ENCODE measurements at regions not wholly inside any gene's neighbourhood (a gene's known extent, or its start where the extent isn't known, plus 50 kb on each side); places are given as distances from the start of the nearest gene placed in this dataset.

- no peaks in the 10 kb centered on the region for H3K36me3 Mint-ChIP-seq (ENCODE audit: low read depth)
- H3K27ac Mint-ChIP-seq = no peak overlapping the region
- ATAC-seq = no peak
- no peak overlapping the region for H3K4me3 Mint-ChIP-seq
- POLR2A ChIA-PET = no interaction called here
- no peaks in the 10 kb centered on the region for H3K9me3 Mint-ChIP-seq (ENCODE audit: insufficient read depth)
- CTCF ChIA-PET = no interaction called here
- no peak for DNase-seq
- no peaks in the 10 kb centered on the region for H3K4me1 Mint-ChIP-seq (ENCODE audit: low read depth)
- H3K27me3 Mint-ChIP-seq (ENCODE audit: low read depth) = peaks cover 15% of the 10 kb centered on the region
Observed at GRCh38 chr9:99305124-99305523, 83.0 kb downstream of the SEC61B start.

- Mint-ChIP-seq H3K27me3 (ENCODE audit: low read depth) (peaks cover 12% of the 10 kb centered on the region), H3K9me3 (ENCODE audit: insufficient read depth) (no peaks in the 10 kb centered on the region), H3K4me1 (ENCODE audit: low read depth) (no peaks in the 10 kb centered on the region), H3K4me3 (no peak overlapping the region), H3K36me3 (ENCODE audit: low read depth) (no peaks in the 10 kb centered on the region), H3K27ac (no peak overlapping the region)
- CTCF ChIA-PET = interaction anchor here (0.9 kb wide), 1 partner anchor 10 kb away, joined by 3 read pairs; no protein-coding TSS in a partner anchor
- DNase-seq = no peak
- POLR2A ChIA-PET = no interaction called here
- no peak for ATAC-seq
Observed at GRCh38 chr9:99305820-99306811, 84.0 kb downstream of the SEC61B start.

- peaks cover 12% of the 10 kb centered on the region for H3K27me3 Mint-ChIP-seq (ENCODE audit: low read depth)
- no peaks in the 10 kb centered on the region for H3K4me1 Mint-ChIP-seq (ENCODE audit: low read depth)
Observed at GRCh38 chr9:99307851-99308250, 85.8 kb downstream of the SEC61B start.

GRCh38 chr9:99309141-99309939 lies 87.3 kb downstream of the SEC61B start:
- H3K27ac Mint-ChIP-seq = no peak overlapping the region
- ChIA-PET POLR2A (no interaction called here), CTCF (no interaction called here)
- H3K9me3 Mint-ChIP-seq (ENCODE audit: insufficient read depth) = no peaks in the 10 kb centered on the region
- H3K4me1 Mint-ChIP-seq (ENCODE audit: low read depth) = no peaks in the 10 kb centered on the region
- DNase-seq (no peak), ATAC-seq (no peak)
- no peaks in the 10 kb centered on the region for H3K36me3 Mint-ChIP-seq (ENCODE audit: low read depth)
- no peak overlapping the region for H3K4me3 Mint-ChIP-seq
- peaks cover 7% of the 10 kb centered on the region for H3K27me3 Mint-ChIP-seq (ENCODE audit: low read depth)

More at GRCh38 chr9:99307851-99308250, 85.8 kb downstream of the SEC61B start:
- DNase-seq = no peak
- Mint-ChIP-seq H3K4me3 (no peak overlapping the region), H3K27ac (no peak overlapping the region), H3K9me3 (ENCODE audit: insufficient read depth) (no peaks in the 10 kb centered on the region), H3K36me3 (ENCODE audit: low read depth) (no peaks in the 10 kb centered on the region)
- CTCF ChIA-PET = no interaction called here
- POLR2A ChIA-PET = no interaction called here
- ATAC-seq = no peak

DNA sequence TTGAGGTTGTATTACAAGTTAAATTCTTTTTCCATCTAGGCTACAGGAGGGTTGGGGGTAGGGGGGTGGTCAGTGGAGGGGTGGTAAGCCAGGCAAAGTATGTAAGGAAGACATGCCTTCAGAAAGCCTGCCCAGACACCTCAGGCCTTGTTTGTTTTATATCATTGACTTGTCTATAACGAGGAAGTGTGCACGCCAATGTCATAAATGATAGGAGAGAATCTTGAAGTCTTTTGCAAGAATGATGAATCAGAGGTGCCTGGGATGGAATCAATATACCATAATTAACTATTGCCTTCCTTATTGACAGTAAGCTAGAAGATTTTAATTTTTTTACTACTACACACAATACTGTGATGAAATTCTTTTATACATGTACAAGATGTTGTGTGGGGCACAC lies 90.7 kb downstream of the SEC61B start:
- no peak overlapping the region for H3K27ac Mint-ChIP-seq
- H3K36me3 Mint-ChIP-seq (ENCODE audit: low read depth) = no peaks in the 10 kb centered on the region
- H3K27me3 Mint-ChIP-seq (ENCODE audit: low read depth) = peaks cover 17% of the 10 kb centered on the region
- no peaks in the 10 kb centered on the region for H3K9me3 Mint-ChIP-seq (ENCODE audit: insufficient read depth)
- no peak overlapping the region for H3K4me3 Mint-ChIP-seq
- ATAC-seq = no peak
- CTCF ChIA-PET = no interaction called here
- no peaks in the 10 kb centered on the region for H3K4me1 Mint-ChIP-seq (ENCODE audit: low read depth)
- no peak for DNase-seq
- POLR2A ChIA-PET = no interaction called here

DNA sequence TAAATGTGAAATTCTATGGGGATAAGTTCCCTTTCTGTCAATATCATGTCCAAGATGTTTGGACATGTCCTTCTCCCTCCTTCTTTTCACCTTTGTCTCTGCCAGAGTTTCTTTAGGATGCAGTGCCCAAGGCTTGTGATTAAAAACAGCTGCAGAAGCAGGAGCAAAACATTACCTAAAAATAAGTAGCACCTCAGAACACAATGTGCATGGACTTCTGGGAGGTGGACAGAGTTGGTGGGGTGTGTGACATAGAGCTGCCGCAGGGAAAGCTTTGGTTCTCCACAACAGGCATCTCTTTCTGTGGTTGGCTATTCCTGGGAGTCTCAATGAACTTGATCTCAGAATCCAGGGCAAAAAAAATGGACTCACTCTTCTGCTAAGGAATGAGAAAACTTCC lies 97.0 kb downstream of the SEC61B start:
- ChIA-PET POLR2A (no interaction called here), CTCF (no interaction called here)
- Mint-ChIP-seq H3K27ac (no peak overlapping the region), H3K4me1 (ENCODE audit: low read depth) (no peaks in the 10 kb centered on the region), H3K36me3 (ENCODE audit: low read depth) (no peaks in the 10 kb centered on the region), H3K9me3 (ENCODE audit: insufficient read depth) (no peaks in the 10 kb centered on the region), H3K4me3 (no peak overlapping the region), H3K27me3 (ENCODE audit: low read depth) (peaks cover 25% of the 10 kb centered on the region)
- ATAC-seq = no peak
- DNase-seq = no peak

DNA sequence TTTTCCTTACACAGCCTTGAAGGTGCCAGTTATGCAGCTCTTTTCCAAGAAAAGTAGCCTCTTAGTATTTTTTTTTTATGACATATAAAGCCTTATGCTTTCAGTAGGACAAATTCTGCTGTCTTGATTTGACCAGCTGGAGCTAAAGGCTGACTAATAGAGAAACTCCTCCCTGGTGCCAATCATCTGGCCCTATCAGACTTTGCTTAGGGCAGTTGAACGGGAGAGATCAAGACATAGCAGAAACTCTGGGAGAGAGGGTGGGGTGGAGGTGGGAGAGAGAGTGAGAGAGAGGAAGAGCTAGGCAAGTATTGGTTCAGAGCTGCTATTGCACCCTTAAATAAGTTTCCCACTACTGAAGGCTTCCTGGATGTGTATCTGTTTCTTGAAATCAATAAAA lies 100.2 kb downstream of the SEC61B start:
- CTCF ChIA-PET = no interaction called here
- DNase-seq (no peak), ATAC-seq (no peak)
- no peak overlapping the region for H3K27ac Mint-ChIP-seq
- H3K27me3 Mint-ChIP-seq (ENCODE audit: low read depth) = peaks cover 23% of the 10 kb centered on the region
- H3K4me3 Mint-ChIP-seq = no peak overlapping the region
- POLR2A ChIA-PET = no interaction called here
- H3K36me3 Mint-ChIP-seq (ENCODE audit: low read depth) = no peaks in the 10 kb centered on the region
- no peaks in the 10 kb centered on the region for H3K4me1 Mint-ChIP-seq (ENCODE audit: low read depth)
- no peaks in the 10 kb centered on the region for H3K9me3 Mint-ChIP-seq (ENCODE audit: insufficient read depth)

DNA sequence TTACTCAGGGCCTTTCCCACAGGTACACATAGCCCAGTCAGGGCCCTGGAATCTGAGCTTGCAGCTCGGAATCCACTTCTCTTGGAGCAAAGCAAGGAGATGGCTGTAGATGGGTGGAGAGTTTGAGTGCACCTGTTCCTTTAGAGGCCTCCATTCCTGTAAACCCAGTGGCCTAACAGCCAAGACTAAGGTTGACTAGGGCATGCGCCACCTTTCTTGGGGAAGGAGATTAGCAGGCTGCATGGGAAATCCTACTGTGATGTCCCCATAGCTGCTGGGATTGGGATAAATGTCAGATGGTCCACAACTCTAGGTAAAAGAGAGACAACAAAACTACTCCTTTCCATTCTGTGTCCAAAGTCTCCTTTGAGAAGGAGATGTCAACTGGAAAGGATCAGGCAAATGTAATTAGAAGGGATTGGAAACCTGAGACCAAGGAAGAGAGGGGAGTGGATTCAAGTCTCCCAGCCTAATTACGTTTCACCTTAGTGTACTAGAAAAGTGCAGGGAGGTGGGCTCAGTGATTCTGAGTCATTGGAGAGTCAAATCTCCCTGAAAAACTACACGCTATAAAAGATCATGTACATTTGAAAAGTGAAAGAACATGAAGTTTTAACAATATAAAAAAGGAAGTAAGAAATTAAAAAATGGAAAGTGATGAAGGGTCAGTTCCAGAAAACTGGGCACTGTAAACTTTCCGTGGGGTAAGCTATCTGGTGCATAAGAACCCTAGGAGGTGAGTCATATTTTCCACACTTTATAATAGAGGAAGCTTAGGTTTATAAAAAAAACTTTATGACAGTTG lies 104.2 kb downstream of the SEC61B start:
- H3K9me3 Mint-ChIP-seq (ENCODE audit: insufficient read depth) = no peaks in the 10 kb centered on the region
- H3K27ac Mint-ChIP-seq = no peak overlapping the region
- no peaks in the 10 kb centered on the region for H3K36me3 Mint-ChIP-seq (ENCODE audit: low read depth)
- DNase-seq = no peak
- no peaks in the 10 kb centered on the region for H3K4me1 Mint-ChIP-seq (ENCODE audit: low read depth)
- CTCF ChIA-PET = no interaction called here
- POLR2A ChIA-PET = no interaction called here
- peaks cover 18% of the 10 kb centered on the region for H3K27me3 Mint-ChIP-seq (ENCODE audit: low read depth)
- no peak overlapping the region for H3K4me3 Mint-ChIP-seq
- no peak for ATAC-seq

DNA sequence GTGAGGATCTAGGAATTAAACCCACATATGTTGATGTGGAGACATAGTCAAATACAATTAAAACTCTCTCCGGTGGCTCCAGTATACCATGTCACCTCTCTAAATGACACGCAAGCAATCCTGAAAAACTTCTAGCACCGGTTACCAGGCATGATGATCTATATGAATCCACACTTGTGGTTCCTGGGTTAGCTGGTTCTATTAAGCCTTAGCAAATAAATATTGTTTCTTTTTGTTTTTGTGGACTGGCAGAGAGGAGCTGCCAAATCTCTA lies 104.8 kb downstream of the SEC61B start:
- H3K4me3 Mint-ChIP-seq = no peak overlapping the region
- no peak overlapping the region for H3K27ac Mint-ChIP-seq
- peaks cover 13% of the 10 kb centered on the region for H3K27me3 Mint-ChIP-seq (ENCODE audit: low read depth)
- H3K4me1 Mint-ChIP-seq (ENCODE audit: low read depth) = peaks cover 4% of the 10 kb centered on the region
- DNase-seq = no peak
- H3K9me3 Mint-ChIP-seq (ENCODE audit: insufficient read depth) = no peaks in the 10 kb centered on the region
- H3K36me3 Mint-ChIP-seq (ENCODE audit: low read depth) = no peaks in the 10 kb centered on the region
- ATAC-seq = no peak
- ChIA-PET POLR2A (no interaction called here), CTCF (no interaction called here)

GRCh38 chr9:99327667-99328066 lies 105.6 kb downstream of the SEC61B start:
- ATAC-seq = no peak
- DNase-seq = no peak
- no peak overlapping the region for H3K27ac Mint-ChIP-seq
- peaks cover 10% of the 10 kb centered on the region for H3K4me1 Mint-ChIP-seq (ENCODE audit: low read depth)
- no peak overlapping the region for H3K4me3 Mint-ChIP-seq
- POLR2A ChIA-PET = interaction anchor here (0.7 kb wide), 1 partner anchor 90 kb away, joined by 3 read pairs; no protein-coding TSS in a partner anchor
- no peaks in the 10 kb centered on the region for H3K36me3 Mint-ChIP-seq (ENCODE audit: low read depth)
- peaks cover 12% of the 10 kb centered on the region for H3K27me3 Mint-ChIP-seq (ENCODE audit: low read depth)
- H3K9me3 Mint-ChIP-seq (ENCODE audit: insufficient read depth) = no peaks in the 10 kb centered on the region
- CTCF ChIA-PET = no interaction called here

DNA sequence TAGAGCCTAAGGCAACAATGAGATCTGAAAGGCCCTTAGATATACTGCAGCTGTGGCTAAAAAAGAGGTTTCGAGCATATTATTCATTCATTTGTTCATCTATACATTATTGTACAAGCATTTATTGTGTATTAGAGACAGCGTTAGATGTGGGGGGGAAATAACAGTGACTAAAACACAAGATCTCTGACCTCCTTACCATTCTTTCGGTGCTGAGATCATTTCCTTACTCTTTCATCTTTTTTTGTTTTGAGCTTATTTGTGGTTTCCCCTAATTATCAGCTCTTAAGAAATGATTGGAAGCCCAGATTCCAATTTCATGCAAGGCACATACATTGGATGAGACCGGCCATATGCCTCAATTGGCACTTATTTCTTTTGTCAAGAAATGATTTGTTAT lies 113.2 kb downstream of the SEC61B start:
- Mint-ChIP-seq H3K4me3 (no peak overlapping the region), H3K27me3 (ENCODE audit: low read depth) (peaks cover 6% of the 10 kb centered on the region), H3K36me3 (ENCODE audit: low read depth) (no peaks in the 10 kb centered on the region), H3K4me1 (ENCODE audit: low read depth) (peaks cover 10% of the 10 kb centered on the region), H3K27ac (no peak overlapping the region), H3K9me3 (ENCODE audit: insufficient read depth) (no peaks in the 10 kb centered on the region)
- ChIA-PET CTCF (interaction anchor here (1.5 kb wide), 1 partner anchor 103 kb away, joined by 4 read pairs; no protein-coding TSS in a partner anchor), POLR2A (no interaction called here)
- ATAC-seq (no peak), DNase-seq (no peak)

DNA sequence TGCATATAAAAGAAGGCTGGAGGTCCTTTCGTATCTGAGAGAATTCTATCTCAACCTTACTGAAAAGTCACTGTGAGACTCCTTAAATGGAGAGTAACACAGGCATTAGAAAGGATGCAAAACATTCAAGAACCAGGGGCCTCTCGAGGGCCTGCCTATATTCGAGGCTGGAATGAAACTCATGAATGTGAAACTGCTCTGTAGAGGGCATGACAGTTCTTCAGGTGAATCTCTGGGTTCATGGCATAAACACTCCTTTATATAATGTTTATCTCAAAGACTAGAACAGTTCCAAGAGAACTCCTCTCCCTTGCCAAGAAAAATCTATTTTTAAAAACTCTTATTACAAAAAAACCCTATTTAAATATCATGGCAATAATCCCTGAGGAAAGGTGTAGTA lies 113.9 kb downstream of the SEC61B start:
- Mint-ChIP-seq H3K27me3 (ENCODE audit: low read depth) (peaks cover 6% of the 10 kb centered on the region), H3K27ac (no peak overlapping the region), H3K4me1 (ENCODE audit: low read depth) (peaks cover 10% of the 10 kb centered on the region), H3K4me3 (no peak overlapping the region), H3K36me3 (ENCODE audit: low read depth) (no peaks in the 10 kb centered on the region), H3K9me3 (ENCODE audit: insufficient read depth) (no peaks in the 10 kb centered on the region)
- DNase-seq = no peak
- CTCF ChIA-PET = interaction anchor here (1.5 kb wide), 1 partner anchor 104 kb away, joined by 4 read pairs; no protein-coding TSS in a partner anchor
- POLR2A ChIA-PET = no interaction called here
- ATAC-seq = no peak

Data from activated CD8-positive, alpha-beta T cell treated with anti-CD3 and anti-CD28 coated beads, Interleukin-2, amount 10 ng/mL, durations not matched to agents 7 days and 5 days (primary cell).